NCI-H1436 (cell line): ENCODE measurements at regions not wholly inside any gene's neighbourhood (a gene's known extent, or its start where the extent isn't known, plus 50 kb on each side); places are given as distances from the start of the nearest gene placed in this dataset.
"Not testable (repeated sequence)": the region's sequence is repeated elsewhere in the genome, so short reads cannot be mapped to it uniquely, and the experiment has no call there.

ENCODE experiments used
- DNase-seq: peaks from one replicate; lab custom pipeline; 2025; lab: John Stamatoyannopoulos, UW

DNA sequence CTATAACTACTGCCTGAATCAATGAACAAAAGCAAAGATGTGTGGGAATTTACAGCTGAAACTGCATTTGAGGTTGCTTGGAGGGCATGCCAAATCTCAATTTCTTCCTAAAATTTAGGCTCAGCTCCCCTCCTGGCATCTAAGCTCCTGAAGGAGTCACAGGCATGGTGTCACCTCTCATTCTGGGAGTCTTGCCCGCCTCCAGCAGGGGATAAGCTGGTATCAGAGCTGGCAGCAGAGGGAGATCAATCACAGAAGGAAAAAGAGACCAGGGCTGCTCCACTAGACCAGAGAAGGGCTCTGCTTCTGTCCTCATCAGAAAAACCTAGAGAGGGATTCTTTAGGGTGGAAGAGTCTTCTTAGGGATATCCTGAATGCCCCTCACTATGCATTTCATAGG, 150.4 kb upstream of the SLC6A11 start:
- DNase-seq = no peak

DNA sequence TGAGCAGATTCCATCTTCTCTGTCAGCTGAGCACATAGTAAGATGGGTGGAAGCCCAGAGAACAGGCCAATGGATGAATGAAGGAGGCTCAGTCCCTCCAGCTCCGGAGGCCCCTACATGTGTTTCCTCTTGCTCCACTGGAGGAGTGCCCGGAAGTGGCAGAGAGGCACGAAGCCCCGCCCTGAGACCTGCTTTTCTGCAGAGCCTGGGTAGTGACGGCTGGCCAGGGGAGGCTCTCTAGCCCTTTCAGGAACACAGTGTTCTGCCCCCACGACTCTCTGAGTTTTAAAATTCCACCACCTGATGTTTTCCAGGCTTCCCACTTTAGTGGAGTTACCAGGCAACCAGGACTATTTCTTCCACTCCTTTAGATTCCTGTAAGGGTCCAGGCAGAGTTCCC, 149.4 kb upstream of the SLC6A11 start:
- DNase-seq = no peak

DNA sequence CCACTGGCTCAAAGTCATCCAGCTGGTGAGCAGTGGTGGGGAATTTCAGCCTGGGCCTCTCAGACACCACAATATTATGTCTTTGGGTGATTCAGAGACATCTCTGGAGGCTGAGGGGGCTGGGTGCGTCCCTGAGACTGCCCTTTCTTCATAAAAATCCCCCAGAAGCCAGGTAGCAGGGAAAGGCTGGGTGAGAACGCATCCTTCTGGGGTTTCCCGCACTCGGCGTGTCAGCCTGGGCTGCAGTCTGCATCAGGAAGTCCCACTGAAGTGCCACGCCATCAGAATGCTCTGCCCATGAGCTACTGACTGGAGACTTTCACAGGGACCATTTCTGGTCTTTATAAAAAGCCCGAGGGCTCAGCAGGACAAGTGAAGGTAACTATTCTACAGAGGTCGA, 148.8 kb upstream of the SLC6A11 start:
- DNase-seq = no peak

DNA sequence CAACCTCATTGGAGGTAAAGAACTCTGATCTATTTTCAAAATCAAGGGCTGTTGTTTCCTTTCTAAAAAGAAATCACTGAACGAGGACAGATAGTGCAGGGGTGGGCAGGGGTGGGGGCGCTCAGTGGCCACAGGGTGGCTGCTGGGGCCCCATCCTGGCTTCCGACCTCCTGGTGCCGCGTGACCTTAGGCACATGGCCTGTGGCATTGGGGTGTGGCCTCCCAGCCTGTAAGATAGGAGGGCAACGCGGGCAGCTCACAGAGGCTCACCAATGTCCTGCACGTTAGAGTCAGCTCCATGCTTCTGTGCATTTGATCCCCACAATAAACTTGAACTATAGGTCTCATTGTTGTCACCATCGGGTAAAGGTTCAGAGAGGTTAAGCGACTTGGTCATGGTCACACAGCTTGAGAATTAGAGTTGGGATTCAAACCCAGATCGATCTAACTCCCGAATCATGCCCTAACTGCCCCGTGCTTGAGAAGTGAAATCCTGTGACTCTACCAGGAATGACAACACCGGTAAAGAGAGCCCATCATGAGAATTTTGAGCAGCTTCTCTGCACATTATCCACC, 148.0 kb upstream of the SLC6A11 start:
- DNase-seq = no peak

DNA sequence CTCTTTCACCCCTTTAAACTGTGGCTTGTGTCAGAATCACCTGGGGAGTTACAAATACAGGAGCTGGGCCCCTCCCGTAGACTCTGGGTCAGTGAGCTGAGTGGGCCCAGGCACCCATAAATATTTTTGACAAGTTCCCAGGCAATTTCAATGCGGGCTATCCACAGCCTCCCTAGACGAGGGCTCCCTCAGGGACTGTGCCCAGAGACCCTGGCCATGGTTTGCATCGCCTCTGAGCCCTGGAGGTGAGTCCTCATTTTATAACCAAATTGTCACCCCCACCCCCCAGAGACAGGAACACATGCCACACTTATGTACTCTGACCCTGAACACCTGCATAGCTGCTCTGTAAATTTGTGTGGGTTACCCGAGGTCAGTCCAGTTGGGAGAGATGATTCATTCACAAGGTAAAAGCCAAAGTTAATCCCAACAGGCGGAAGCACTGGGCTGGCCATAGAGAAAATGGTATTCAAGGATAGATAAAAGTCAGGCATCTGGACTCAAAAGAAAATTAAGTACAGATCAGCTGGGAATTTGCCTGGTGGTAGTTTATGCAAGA, 146.5 kb upstream of the SLC6A11 start:
- DNase-seq = no peak

DNA sequence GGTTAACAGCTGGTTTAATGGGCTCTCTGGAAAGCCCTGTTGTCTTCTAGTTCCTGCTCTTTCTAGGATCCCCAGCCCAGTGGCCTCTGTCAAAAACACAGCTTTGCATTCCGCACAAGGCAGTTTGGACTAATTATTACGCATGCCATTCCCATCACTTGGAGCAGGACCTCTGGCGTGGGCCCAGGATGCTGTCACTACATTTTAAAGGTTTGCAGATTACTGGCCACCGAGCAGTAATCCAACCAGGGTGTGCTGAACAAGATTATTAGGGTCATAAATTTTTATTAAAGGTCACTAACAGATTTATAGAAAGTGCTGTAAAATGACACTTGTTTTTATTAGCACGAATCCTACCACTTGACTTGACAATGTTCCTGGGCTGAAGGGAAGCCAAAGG, 143.6 kb upstream of the SLC6A11 start:
- DNase-seq = no peak

DNA sequence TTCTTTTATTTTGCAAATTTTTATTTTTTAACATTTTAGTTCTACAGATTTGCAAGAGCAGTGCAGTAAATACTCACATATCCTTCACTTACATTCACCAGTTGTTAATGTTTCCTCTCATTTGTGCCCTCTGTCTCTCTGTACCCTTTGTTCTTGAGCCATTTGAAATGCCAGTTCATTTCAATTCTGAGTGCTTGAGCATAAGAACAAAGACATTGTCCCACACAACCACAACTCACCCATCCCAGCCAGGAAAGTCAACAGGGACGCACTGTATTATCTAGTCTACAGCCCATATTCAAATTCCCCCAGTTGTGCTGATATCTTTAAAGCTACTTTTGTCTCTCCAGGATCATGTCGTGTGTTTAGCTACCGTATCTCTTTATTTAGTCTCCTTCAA, 141.4 kb upstream of the SLC6A11 start:
- DNase-seq = no peak

GRCh38 chr3:10676905-10677304, 139.1 kb upstream of the SLC6A11 start:
- no peak for DNase-seq

DNA sequence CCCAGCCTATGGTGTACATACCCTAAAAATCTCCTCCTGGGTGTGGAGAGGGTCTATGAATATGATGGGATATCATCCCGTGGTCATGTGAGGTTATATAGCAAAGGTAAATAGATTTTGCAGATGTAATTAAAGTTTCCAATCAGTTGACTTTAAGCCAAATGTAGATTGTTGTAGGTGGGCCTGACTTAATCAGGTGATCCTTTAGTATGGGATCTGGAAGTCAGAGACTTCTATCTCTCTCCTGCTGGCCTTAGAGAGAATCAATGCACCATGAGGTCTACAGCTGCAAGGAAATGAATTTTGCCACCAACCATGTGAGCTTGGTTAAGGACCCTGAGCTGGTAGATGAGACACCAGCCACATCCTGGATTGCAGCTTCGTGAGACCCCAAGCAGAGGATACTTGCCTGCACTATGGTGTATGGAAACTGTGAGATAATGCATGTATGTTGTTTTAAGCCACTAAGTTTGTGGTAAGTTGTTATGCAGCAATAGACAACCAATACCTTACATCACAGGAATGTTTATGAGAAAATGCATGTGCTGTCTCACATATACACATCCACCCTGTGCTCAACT, 137.1 kb upstream of the SLC6A11 start:
- no peak for DNase-seq

GRCh38 chr3:10680796-10681195, 135.2 kb upstream of the SLC6A11 start:
- no peak for DNase-seq

- DNase-seq = no peak
These were observed 133.3 kb upstream of the SLC6A11 start for GRCh38 chr3:10682692-10683091.

GRCh38 chr3:10683106-10683505, 132.9 kb upstream of the SLC6A11 start:
- DNase-seq = no peak

DNA sequence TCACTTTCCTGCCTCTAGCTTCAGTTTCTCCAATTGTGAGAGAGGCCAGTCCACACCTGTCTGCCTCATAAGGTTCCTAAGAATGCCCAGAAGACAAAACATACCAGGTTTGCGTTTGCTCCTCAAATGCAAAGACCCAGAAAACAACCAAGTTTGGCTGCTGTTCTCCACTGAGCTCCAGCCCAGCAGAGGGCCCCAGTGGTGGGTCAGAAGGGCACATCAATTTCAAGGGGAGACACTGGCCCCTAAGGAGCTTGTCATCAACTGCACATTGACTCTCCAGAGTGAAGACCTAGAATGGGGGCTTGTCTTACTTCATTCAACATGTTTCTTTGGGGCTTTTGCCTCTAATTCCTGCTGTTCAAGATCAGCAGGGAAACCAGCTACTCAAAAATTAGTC, 127.9 kb upstream of the SLC6A11 start:
- no peak for DNase-seq

- no peak for DNase-seq
These were observed 127.4 kb upstream of the SLC6A11 start for GRCh38 chr3:10688548-10689172.

GRCh38 chr3:10692039-10692622, 123.9 kb upstream of the SLC6A11 start:
- DNase-seq = no peak

DNA sequence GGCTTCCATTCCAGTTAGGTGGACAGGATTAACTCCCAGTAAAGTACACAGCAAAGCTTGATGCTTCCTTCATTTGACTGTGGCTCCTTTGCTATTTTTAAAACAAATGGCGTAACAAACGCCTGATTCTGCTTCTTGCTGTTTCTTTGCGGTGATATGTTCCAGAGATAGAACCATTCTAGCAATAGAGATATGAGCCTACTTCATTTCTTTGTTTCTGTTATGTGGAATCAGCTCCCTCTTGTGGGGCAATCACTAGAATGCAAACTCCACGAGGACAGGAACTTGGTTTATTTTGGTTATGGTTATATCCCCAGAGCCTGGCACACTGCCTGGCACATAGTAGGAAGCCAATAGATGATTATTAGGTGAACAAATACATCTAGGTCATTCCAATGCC, 122.6 kb upstream of the SLC6A11 start:
- no peak for DNase-seq

DNA sequence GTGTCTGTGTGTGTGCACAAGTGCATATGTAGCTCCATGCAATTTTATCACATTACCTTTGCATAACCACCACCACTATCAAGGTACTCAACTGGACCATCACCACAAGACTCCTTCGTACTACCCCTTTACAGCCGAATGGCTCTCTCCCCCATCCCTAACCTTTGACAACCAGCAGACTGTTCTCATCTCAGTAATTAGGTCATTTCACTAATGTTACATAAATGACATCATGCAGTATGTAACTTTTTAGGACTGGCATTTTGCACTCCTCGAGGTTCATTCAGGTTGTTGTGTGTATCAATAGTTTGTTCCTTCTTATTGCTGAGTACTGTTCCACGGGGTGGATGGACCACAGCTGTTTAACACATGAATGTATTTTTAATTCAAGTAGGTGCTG, 121.8 kb upstream of the SLC6A11 start:
- no peak for DNase-seq

GRCh38 chr3:10695186-10695585, 120.8 kb upstream of the SLC6A11 start:
- not testable (repeated sequence) for DNase-seq

GRCh38 chr3:10695595-10696285, 120.3 kb upstream of the SLC6A11 start:
- DNase-seq = no peak

GRCh38 chr3:10697918-10698317, 118.1 kb upstream of the SLC6A11 start:
- no peak for DNase-seq

- DNase-seq = no peak
These were observed 115.2 kb upstream of the SLC6A11 start for GRCh38 chr3:10700821-10701220.

- no peak for DNase-seq
These were observed 112.9 kb upstream of the SLC6A11 start for GRCh38 chr3:10702961-10703740.
